Suprapubic skin (tissue), 4 donors: ENCODE measurements at regions not wholly inside any gene's neighbourhood (a gene's known extent, or its start where the extent isn't known, plus 50 kb on each side); places are given as distances from the start of the nearest gene placed in this dataset.

Source experiments
- DNase-seq, 2 donors: peaks; one replicate each; pipeline ENCODE4 v3.0.0-alpha.2; 2019; ENCODE audit warnings: low spot score in 2 of 2
- H3K27ac ChIP-seq: fragments of 200-600 bp; sonication (generic); one replicate; pipeline ENCODE4 v1.5.1; 2019
- H3K27me3 ChIP-seq: fragments of 200-600 bp; sonication (generic); one replicate; pipeline ENCODE4 v1.5.1; 2019
- H3K36me3 ChIP-seq: fragments of 200-600 bp; sonication (generic); one replicate; pipeline ENCODE4 v1.5.1; 2019
- H3K4me1 ChIP-seq: fragments of 200-600 bp; sonication (generic); one replicate; pipeline ENCODE4 v1.5.1; 2019
- H3K4me3 ChIP-seq: fragments of 200-600 bp; sonication (generic); one replicate; pipeline ENCODE4 v1.5.1; 2019; ENCODE audit warnings: mild to moderate bottlenecking
- H3K9me3 ChIP-seq: fragments of 200-600 bp; sonication (generic); one replicate; pipeline ENCODE4 v1.5.1; 2019
- EP300 ChIP-seq: sonication (generic); formaldehyde crosslinking; IDR thresholded peaks from one replicate; pipeline ENCODE4 v1.6.1; 2017; ENCODE audit warnings: antibody characterized with exemption
- POLR2A ChIP-seq, 2 donors: fragments of 450-650 bp; IDR thresholded peaks; one replicate each; pipeline ENCODE4 v1.6.1; 2017; ENCODE audit warnings: antibody characterized with exemption in 2 of 2, mild to moderate bottlenecking in 2 of 2, moderate library complexity in 2 of 2
- POLR2AphosphoS5 ChIP-seq, 3 donors: sonication (generic); formaldehyde crosslinking; IDR thresholded peaks; one replicate each; pipeline ENCODE4 v1.6.1; 2017; ENCODE audit warnings: antibody characterized with exemption in 3 of 3
- WGBS: methylation state at CpG from one replicate; pipeline ENCODE4 v1.1.5; 2018; 5-methylcytosine and 5-hydroxymethylcytosine counted together
- TF ChIP-seq, protein P1 (sequence below), 2 donors: fragments of 200-600 bp in 1 of 2; fragments of 450-650 bp in 1 of 2; sonication (generic) in 1 of 2; IDR thresholded peaks; one replicate each; pipeline ENCODE4 v1.5.1; 2016 to 2019; ENCODE audit warnings: antibody characterized with exemption in 2 of 2, mild to moderate bottlenecking in 1 of 2, moderate library complexity in 1 of 2

DNA sequence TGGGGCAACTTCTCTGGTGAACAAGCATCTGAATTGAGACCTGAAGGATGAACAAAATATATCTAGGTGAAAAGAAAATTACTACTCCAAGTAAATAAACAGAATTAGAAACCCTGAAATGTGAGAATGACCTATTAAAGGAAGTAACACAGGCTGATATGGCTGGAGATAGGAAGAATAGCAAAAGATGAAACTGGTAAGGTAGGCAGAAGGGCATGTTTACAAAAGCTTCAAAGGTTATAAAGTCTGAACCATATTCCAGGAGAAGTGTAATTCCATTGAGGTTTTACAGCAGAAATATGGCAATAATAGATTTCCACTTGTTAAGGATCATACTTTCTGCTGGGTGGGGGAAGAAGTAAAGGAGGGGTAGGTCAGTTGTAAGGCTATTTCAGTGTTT is 452.0 kb downstream of the GBA3 start:
- no peaks in the 10 kb centered on the region for H3K9me3 ChIP-seq
- no peaks in the 10 kb centered on the region for H3K36me3 ChIP-seq
- no peak overlapping the region for H3K4me3 ChIP-seq
- H3K4me1 ChIP-seq: no peaks in the 10 kb centered on the region
- TF ChIP-seq, protein P1, sequence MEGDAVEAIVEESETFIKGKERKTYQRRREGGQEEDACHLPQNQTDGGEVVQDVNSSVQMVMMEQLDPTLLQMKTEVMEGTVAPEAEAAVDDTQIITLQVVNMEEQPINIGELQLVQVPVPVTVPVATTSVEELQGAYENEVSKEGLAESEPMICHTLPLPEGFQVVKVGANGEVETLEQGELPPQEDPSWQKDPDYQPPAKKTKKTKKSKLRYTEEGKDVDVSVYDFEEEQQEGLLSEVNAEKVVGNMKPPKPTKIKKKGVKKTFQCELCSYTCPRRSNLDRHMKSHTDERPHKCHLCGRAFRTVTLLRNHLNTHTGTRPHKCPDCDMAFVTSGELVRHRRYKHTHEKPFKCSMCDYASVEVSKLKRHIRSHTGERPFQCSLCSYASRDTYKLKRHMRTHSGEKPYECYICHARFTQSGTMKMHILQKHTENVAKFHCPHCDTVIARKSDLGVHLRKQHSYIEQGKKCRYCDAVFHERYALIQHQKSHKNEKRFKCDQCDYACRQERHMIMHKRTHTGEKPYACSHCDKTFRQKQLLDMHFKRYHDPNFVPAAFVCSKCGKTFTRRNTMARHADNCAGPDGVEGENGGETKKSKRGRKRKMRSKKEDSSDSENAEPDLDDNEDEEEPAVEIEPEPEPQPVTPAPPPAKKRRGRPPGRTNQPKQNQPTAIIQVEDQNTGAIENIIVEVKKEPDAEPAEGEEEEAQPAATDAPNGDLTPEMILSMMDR (IDR thresholded peaks at IDR 0.05): no peak
- TF ChIP-seq POLR2AphosphoS5 (IDR thresholded peaks at IDR 0.05) (no peak), EP300 (no peak), POLR2A (IDR thresholded peaks at IDR 0.05) (no peak)
- DNase-seq: no peak
- no peaks in the 10 kb centered on the region for H3K27me3 ChIP-seq
- no peak overlapping the region for H3K27ac ChIP-seq

GRCh38 chr4:23135792-23136645 is 443.3 kb downstream of the GBA3 start:
- 59% methylated on average over 1 of the region's 1 CpG for WGBS
- Histone ChIP-seq H3K36me3 (no peaks in the 10 kb centered on the region), H3K4me1 (no peaks in the 10 kb centered on the region), H3K27me3 (no peaks in the 10 kb centered on the region), H3K27ac (no peak overlapping the region), H3K9me3 (no peaks in the 10 kb centered on the region), H3K4me3 (no peak overlapping the region)
- no peak for TF ChIP-seq EP300
- TF ChIP-seq, protein P1 (IDR thresholded peaks at IDR 0.05): peak; percentile 33 to 71
- no peak for DNase-seq

GRCh38 chr4:23134331-23134730 is 441.6 kb downstream of the GBA3 start:
- TF ChIP-seq, protein P1 (IDR thresholded peaks at IDR 0.05): no peak
- no peak for TF ChIP-seq EP300
- no peak for TF ChIP-seq POLR2AphosphoS5 (IDR thresholded peaks at IDR 0.05)
- no peak for TF ChIP-seq POLR2A (IDR thresholded peaks at IDR 0.05)
- 76% methylated on average over 2 of the region's 2 CpGs for WGBS
- no peaks in the 10 kb centered on the region for H3K36me3 ChIP-seq
- no peaks in the 10 kb centered on the region for H3K27me3 ChIP-seq
- no peak for DNase-seq
- H3K4me3 ChIP-seq: no peak overlapping the region
- H3K9me3 ChIP-seq: no peaks in the 10 kb centered on the region
- H3K4me1 ChIP-seq: no peaks in the 10 kb centered on the region
- no peak overlapping the region for H3K27ac ChIP-seq

- Histone ChIP-seq H3K27ac (no peak overlapping the region), H3K36me3 (no peaks in the 10 kb centered on the region), H3K4me3 (no peak overlapping the region), H3K4me1 (no peaks in the 10 kb centered on the region), H3K9me3 (no peaks in the 10 kb centered on the region), H3K27me3 (no peaks in the 10 kb centered on the region)
- TF ChIP-seq, protein P1 (IDR thresholded peaks at IDR 0.05): no peak
- no peak for TF ChIP-seq POLR2A (IDR thresholded peaks at IDR 0.05)
- no peak for TF ChIP-seq EP300
- no peak for TF ChIP-seq POLR2AphosphoS5 (IDR thresholded peaks at IDR 0.05)
- WGBS: 80% methylated on average over 2 of the region's 2 CpGs
- no peak for DNase-seq
These were observed 438.1 kb downstream of the GBA3 start for GRCh38 chr4:23130845-23131244.

- H3K36me3 ChIP-seq: no peaks in the 10 kb centered on the region
- H3K9me3 ChIP-seq: no peaks in the 10 kb centered on the region
- H3K4me3 ChIP-seq: no peak overlapping the region
- 90% methylated on average over 6 of the region's 6 CpGs for whole genome bisulfite sequencing
- TF ChIP-seq, protein P1 (IDR thresholded peaks at IDR 0.05): no peak
- TF ChIP-seq EP300 (no peak), POLR2AphosphoS5 (IDR thresholded peaks at IDR 0.05) (no peak), POLR2A (IDR thresholded peaks at IDR 0.05) (no peak)
- no peaks in the 10 kb centered on the region for H3K27me3 ChIP-seq
- H3K27ac ChIP-seq: no peak overlapping the region
- H3K4me1 ChIP-seq: no peaks in the 10 kb centered on the region
- no peak for DNase-seq
These were observed 432.4 kb downstream of the GBA3 start for GRCh38 chr4:23125118-23125517.
